ENCODE measurements at regions not wholly inside any gene's neighbourhood (a gene's known extent, or its start where the extent isn't known, plus 50 kb on each side); places are given as distances from the start of the nearest gene placed in this dataset.
"Not testable (repeated sequence)": the region's sequence is repeated elsewhere in the genome, so short reads cannot be mapped to it uniquely, and the experiment has no call there.

- DNase-seq = no peak
Observed at GRCh38 chr3:5889374-5889773, 701.9 kb downstream of the EDEM1 start.

DNA sequence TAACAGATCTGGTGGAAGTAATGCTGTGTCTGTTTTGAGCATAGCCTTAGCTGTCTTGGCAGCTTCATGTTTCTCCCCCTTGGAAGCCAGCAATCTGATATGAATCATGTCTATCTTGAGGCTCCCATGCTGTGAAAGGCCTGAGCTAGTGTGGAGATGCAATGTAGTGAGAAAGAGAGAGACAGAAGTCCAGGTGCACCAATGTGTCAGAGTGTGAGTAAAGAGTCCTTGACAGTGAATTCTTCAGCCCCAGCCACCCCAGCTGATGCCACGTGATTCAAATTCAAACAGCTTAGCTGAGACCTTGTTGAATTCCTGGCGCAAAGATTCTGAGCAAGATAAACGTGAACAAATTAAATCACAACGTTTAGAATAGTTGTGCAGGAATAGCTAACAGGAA lies 704.2 kb downstream of the EDEM1 start:
- DNase-seq = no peak

- DNase-seq = no peak
Observed at GRCh38 chr3:5898106-5898505, 710.6 kb downstream of the EDEM1 start.

- DNase-seq = no peak
Observed at GRCh38 chr3:5899014-5899761, 711.7 kb downstream of the EDEM1 start.

DNA sequence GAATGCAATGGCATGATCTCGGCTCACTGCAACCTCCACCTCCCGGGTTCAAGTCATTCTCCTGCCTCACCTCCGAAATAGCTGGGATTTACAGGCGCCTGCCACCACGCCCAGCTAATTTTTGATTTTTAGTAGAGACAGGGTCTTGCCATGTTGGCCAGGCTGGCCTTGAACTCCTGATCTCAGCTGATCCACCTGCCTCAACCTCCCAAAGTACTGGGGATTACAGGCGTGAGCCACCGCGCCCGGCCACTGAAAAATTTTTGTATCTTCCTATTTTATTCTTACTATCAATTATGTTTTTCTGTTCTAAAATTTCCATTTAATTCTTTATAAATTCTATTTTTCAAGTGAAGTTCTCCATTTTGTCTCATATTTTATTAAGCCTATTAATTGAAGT lies 730.4 kb downstream of the EDEM1 start:
- no peak for DNase-seq

DNA sequence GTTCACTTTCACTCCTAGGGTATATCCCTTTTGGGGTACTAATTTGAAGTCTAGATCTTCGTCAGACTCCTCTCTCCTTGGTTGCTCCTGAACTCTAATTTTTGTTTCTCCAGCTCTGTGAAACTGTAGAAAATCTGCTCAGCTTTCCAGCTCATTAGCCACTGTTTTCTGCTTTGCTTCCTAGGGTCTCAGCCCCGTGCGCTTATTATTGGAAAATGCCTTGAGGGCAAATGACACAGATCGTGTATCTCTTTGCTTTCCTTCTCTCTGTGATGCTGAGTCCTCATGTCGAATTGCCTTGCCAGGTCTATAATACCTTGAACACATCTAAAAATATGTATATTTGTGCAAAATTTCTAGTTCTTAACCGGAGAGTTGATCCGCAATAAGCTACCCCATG lies 731.1 kb downstream of the EDEM1 start:
- DNase-seq = no peak

DNA sequence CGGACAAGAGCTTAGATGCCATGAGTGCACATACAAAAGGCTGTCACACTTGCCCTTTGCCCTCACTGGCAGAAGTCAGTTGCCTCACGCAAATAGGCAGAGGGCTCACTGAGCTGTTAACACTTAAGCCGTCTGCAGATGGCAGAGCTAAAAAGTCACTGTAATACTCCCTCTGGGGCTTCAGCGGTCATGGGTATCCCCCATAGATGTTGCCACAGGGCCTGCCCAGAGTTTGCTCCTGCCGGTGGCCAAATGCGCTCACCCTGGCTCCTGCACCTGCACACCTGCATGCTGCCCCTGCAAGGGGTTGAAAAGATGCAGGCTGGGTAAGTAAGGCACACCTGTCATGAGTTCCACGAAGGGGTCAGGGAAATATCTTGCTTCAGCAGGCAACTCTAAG lies 741.5 kb downstream of the EDEM1 start:
- no peak for DNase-seq

GRCh38 chr3:5944061-5944460 lies 756.6 kb downstream of the EDEM1 start:
- DNase-seq = not testable (repeated sequence)

DNA sequence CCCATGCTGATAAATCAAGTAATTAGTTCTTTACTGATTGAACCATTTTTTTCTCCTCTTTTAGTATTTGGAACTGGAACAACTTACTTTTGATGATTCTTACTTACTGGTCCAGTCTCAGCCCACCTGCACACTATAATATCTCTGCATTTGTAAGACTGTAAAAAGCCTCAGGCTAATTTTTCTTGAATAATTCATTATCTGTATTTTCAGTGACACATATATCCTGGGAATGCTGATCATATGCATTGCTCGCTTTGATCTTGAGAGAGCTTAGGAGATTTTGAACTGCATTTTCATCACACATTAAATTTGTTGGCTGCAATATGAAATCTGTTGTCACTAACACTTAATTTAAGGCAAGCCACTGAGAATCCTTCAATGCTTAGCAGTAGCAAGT lies 760.6 kb downstream of the EDEM1 start:
- DNase-seq = no peak

DNA sequence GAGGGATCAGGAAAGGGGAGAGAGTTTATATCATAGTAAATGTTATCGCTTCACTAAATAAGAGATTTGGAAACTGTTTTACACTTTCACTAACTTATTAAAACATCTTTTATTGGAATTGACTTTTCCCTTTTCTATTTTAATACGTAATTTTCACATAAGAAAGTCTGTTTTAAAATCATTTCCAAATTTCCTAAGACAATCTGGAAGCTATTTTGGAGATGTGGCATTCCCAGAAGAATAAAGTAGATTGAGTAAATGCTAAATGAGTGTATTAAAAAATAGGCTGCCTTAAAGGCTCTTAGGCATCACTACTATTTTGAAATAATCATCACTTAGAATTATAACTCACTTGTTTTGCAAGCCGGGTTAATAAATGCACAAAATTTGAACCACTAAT lies 763.5 kb downstream of the EDEM1 start:
- no peak for DNase-seq

DNA sequence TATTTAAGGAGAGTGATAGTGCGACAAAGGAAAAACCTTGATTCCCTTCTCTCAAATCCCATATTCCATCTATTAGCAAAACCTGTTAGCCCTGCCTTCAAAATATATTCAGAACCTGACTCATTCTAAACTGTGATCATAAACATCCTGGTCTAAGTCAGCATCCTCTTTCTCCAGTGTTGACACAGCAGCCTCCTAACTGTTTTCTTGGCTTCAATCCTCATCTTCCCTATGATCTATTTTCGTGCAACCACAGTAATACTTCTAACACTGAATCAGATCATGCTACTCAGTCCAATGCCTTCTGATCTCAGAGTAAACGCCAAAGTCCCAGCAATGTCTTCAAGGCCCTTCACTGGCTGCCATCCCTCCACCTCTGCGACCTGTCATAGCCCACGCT lies 785.1 kb downstream of the EDEM1 start:
- DNase-seq = no peak

DNA sequence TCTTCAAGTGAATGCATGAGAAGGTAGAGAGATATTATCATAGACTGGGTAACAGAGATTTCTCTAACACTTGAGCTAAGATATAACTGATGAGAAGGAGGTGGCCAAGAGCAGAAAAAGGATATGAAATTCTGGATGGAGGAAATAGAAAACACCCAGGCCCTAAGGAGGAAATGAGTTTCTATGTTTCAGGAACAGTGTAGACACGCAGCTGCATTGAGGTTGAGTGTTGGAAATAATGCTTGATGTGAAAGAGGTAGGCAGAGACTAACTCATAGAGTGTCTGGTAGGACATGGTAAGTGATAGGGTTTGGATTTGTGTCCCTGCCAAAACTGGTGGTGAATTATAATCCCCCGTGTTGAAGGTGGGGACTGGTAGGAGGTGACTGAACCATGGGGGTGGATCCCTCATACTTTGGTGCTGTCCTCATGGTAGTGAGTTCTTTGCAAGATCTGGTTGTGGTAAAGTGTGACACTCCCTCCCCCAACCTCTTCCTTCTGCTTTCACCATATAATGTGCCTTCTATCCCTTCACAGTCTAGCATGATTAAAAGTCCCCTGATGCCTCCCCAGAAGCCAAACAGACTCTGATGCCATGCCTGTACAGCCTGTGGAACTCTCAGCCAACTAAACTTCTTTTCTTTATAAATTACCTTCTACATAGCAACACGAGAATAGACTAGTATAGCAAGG lies 787.3 kb downstream of the EDEM1 start:
- no peak for DNase-seq

- DNase-seq = no peak
Observed at GRCh38 chr3:5977331-5977730, 789.8 kb downstream of the EDEM1 start.

DNA sequence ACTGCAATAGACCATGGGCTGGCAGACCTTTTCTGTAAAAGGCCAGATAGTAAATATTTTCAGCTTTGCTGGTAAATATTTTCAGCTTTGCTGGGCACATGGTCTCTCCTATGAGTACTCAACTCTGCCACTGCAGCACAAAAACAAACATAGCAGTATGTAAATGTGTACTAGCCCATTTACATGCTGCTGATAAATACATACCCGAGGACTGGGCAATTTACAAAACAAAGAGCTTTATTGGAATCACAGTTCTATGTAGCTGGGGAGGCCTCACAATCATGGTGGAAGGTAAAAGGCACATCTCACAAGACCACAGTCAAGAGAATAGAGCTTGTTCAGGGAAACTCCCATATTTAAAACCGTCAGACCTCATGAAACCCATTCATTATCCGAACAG lies 793.0 kb downstream of the EDEM1 start:
- DNase-seq = no peak

DNA sequence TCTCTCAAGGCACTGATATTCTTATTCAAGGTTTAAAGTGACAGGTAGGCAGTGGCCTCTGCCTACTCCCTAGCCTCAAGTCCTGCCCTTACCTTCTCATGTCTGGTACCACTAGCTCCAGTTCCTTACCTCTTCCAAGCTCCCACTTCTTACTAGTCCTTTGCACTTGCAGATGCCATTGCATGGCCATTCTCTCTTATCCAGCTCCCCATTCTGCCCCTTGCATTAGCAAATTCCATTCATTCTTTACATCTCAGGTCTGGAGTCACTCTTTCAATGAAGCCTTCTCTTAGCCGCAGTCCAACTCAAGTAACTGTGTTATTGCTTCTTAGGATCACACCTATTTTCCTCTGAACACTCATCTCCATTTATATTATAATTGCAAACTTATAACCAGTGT lies 807.1 kb downstream of the EDEM1 start:
- no peak for DNase-seq

- DNase-seq = no peak
Observed at GRCh38 chr3:6018456-6018855, 830.9 kb downstream of the EDEM1 start.

DNA sequence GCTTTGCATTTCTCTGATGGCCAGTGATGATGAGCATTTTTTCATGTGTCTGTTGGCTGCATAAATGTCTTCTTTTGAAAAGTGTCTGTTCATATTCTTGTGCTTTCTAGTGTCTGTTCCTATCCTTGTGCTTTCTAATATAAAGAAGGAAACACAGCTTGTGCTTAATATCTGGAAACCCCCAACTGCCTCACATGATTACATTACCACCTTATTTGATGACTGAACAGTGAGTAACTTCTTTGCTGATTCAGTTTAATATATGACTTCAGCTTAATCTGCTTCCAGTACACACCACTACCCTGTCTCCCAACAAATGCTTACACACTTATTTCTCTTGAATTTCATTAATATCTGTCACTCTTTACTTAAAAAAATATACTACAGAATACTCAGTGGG lies 835.1 kb downstream of the EDEM1 start:
- no peak for DNase-seq

DNA sequence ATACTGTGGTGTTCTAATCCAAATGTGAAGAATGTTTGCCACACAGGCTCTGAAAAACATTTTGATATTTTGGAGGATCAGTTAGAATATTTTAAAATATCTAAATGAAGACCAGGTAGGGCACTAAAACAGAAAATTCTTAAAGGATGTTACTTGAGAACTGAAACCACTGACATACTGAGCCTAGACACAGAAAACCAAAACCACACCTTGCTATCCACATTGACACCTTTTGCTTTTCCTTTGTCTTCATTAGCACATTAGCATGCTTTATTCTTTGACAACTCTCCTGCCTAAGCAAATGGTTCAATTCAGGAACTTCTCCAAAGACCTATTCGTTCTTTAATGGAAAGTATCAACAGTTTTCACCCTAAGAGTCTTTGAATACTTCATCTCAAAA lies 835.9 kb upstream of the GRM7 start:
- DNase-seq = no peak

- DNase-seq = peak; percentile 1
Observed at GRCh38 chr3:6030648-6031047, 830.3 kb upstream of the GRM7 start.

- DNase-seq = no peak
Observed at GRCh38 chr3:6035626-6036025, 825.3 kb upstream of the GRM7 start.

DNA sequence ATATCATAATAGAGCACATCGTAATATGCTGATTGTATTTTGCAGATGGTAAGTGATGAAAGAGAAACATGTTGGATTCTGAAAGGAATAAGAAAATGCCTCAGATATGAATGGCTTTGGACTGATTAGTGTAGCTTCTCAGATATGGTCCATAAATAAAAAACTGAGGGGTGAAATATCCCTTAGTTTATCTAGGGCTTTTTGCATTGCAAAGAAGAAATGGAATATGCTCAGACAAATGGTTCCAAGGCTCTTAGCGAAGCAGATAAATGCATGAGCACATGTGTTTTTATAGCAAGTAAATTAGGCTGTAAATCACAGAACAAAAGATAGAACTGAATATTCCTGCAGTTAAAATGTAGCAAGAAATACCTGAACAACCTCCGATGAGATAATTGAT lies 820.9 kb upstream of the GRM7 start:
- no peak for DNase-seq

DNA sequence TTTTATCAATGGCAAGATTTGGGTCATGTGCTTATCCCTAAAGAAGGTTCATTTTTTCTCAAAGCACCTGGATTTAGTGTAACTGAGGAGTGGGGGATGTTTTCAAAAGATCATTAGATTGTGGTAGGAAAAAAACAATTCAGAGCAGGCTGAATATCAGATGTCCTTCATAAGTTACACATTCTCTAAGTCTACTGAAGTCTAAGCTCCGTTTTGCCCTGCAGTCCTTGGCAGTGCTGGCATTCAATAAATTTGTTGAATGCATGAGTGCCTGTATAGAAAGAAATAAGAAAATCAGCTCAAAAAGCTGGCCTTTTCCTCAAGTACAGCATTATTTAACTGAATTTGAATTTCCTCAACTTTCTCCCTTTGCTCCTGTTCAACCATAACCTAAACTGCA lies 819.0 kb upstream of the GRM7 start:
- DNase-seq = no peak

DNA sequence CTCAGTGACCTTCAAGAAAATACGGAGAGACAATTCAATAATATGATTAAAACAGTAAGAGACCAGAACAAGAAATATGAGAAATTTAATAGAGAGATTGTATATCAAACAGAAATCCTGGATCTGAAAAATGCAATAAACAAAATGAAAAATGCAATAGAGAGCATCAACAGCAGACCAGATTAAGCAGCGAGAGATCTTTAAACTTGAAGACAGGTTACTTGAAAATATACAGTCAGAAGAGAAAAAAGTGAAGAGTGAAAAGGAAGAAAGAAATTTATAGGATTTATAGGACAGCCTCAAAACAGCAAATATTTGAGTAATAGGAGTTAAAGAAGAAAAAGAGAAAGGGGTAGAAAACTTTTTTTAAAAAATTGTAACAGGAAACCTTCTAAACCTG lies 813.9 kb upstream of the GRM7 start:
- no peak for DNase-seq

DNA sequence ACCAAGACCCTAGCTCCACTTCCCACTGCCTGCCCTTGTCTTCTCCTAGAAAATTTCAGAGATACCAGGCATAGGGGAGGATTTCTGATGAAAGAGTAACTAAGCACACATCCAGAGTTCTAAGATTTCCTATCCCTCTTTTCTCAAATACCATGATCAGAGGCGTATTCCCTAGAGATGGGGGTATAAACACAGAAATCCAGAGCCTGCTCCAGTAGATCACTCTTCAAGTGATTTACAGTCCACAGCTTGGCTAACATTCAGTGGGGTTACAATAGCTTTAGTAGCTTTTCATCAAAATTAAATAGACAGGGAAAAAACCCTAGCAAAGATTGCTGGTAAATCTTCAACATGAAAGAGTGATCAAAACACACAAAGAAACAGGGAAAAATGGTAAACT lies 800.7 kb upstream of the GRM7 start:
- no peak for DNase-seq
